SKM-1 (cell line): ENCODE measurements at regions not wholly inside any gene's neighbourhood (a gene's known extent, or its start where the extent isn't known, plus 50 kb on each side); places are given as distances from the start of the nearest gene placed in this dataset.
"Not testable (repeated sequence)": the region's sequence is repeated elsewhere in the genome, so short reads cannot be mapped to it uniquely, and the experiment has no call there.

ENCODE experiments used
- DNase-seq: peaks from one replicate; lab custom pipeline; 2025; ENCODE audit not compliant: unreplicated experiment; lab: John Stamatoyannopoulos, UW

DNA sequence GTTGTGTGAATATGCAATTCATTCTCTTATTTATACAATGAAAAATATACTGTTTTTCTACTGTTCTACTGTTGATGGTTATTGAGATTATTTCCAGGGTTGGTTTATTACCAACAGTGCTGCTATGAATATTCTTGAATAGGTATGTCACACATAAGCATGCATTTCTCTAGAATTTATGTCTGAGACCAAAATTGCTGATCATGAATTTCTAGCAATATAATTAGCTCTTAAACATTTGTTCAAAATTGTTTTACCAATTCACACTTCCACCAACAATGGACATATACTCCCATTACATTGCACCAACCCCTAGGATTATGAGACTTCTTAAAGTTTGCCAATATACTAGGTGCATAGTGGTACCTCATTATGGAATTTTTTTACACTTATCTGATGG, 164.1 kb upstream of the KCNQ5 start:
- no peak for DNase-seq

GRCh38 chr6:72458521-72458920, 163.3 kb upstream of the KCNQ5 start:
- DNase-seq: no peak

DNA sequence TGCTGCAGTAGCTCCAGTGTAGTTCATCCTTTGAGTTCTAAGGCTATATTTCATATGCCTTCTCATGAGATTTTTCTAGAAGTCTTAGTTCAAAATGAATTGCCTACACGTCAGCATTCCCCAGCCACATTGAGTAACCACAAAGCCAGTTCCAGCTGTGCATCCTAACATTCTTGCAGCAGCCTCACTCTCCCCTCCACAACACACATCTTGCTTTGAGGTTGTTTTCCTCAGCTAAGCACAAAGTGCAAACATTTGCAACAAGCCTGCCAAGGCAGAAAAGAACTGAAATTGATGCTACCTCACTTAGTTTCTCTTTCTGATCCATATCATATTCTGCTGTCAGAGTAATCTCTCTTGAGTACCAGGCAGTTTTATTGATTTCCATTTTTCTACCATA, 160.7 kb upstream of the KCNQ5 start:
- no peak for DNase-seq

DNA sequence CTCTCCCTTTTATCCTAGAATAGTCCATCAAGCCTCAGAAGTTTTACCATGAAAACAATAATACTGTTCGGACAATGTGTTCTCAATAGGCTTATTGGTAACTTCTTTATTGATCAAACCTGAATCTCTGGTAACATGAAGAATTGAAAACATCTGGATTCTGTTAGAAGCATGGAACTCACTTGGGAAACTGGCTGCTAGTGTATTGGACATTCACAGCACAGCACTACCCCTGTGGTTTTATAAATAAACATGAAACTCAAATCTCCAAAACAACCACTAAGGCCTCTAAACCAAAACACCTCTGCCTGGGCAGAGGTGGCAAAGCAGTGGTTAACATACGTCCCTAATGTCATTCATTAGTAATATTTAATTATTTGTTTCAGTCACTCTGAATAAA, 157.6 kb upstream of the KCNQ5 start:
- no peak for DNase-seq

DNA sequence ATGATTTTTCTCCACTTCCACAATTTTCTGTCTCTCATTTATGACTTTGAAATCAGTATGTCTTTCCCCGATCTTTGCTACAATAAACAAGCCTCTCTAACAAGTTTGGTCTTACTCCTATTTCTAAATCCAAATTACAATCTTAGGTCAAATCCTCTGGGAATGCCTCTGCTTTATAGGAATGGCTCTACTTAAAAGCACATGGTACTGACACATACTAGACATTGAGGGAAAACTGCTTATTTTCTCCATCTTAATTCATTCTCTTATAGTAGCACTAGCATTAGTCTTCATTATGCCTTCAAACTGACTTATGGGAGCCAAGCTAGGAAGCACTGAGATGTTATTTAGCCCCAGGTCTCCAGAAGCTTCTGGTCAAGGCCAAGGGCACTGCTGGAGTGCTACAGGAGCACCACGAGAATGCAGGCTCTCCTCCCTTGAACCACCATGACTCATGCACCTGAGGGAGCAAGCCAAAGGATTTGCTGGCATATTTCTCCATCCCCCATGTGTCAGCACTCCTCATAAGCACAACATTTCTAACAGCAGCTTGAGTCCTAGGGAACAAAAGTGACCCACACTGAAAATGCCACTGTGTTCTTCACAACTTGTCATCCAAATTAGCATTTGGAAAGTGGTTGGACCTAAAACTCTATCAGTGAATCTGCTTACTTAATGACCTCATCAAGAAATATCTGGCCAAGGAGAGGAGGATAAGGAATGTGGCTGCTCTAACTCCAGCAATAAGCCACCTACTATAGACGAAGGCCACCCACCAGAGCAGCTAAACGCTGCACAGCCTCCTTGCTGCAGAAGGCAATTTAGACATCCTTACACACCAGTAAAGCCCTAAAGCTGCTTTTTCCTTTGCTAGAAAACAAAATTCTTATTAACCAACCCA, 156.8 kb upstream of the KCNQ5 start:
- DNase-seq: no peak

- no peak for DNase-seq
These were observed 155.4 kb upstream of the KCNQ5 start for GRCh38 chr6:72466471-72466870.

DNA sequence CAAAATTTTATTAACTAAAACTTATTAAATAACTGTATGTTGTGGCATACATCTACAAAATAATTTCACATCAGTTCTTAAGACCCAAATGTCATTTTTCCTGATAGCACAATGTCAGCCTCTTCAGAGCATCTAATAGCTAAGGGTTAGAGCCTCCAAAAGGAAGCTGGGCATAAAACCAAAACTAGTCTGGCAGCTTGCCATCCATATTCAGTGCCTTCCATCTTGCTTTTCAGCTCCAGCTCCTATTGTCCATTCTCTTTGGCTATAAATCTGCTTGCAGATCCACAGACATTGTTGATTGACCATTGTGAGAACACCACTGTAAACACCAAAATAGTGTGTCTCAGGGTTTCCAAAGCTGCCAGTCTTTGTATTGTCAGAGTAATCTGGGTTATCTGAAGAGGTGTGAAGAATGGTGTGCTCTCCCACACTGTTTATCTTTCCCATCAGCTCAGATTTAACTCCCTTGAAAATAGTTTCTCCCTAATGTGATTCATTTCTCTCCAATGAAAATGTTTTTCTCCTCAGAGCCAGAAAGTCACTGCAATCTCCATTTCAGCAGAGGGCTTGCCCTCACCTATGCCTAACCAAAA, 154.8 kb upstream of the KCNQ5 start:
- no peak for DNase-seq

DNA sequence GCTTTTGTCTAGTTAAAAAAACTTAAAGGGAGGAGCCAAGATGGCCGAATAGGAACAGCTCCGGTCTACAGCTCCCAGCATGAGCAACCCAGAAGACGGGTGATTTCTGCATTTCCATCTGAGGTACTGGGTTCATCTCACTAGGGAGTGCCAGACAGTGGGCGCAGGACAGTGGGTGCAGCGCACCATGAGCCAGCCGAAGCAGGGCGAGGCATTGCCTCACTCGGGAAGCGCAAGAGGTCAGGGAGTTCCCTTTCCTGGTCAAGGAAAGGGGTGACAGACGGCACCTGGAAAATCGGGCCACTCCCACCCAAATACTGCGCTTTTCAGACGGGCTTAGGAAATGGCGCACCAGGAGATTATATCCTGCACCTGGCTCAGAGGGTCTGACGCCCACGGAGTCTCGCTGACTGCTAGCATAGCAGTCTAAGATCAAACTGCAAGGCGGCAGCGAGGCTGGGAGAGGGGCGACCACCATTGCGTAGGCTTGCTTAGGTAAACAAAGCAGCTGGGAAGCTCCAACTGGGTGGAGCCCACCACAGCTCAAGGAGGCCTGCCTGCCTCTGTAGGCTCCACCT, 152.4 kb upstream of the KCNQ5 start:
- not testable (repeated sequence) for DNase-seq

- DNase-seq: no peak
These were observed 145.8 kb upstream of the KCNQ5 start for GRCh38 chr6:72476051-72476450.

DNA sequence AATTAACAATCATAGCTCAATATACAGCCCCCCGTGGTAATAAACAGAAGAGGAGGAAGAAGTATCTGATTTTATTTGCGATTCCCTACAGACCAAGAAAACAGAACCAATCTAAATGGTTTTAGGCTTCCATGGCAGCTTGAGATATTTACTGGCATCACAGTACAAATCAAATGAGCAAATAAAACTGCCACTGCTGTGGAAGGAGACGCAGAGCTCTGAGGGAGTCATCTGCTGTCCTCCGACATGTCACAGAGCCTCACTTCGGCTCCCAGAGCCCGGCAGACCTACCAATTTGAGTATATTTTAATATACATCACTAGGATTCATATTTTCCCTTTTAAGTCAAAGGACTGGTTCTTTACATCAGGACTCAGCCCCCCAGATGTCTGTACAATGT, 145.2 kb upstream of the KCNQ5 start:
- DNase-seq: no peak

DNA sequence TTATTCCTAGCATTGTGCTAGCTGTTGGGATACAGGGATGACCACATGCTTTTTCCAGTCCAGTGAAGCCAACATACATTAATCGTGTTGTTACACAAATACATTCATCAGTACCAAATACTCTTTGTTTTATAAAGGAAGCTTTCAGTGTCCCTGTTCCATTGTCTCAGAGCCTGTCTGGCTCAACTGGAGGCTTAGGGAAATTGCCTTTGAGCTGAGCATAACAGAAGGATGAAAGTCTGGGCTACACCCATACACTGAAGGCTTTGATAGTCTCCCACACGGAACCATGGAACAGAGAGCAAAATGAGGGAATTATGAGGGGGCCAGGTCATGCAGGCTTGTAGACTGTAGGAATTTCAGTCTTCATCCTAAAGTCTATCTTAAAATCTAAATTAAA, 126.4 kb upstream of the KCNQ5 start:
- DNase-seq: no peak

- no peak for DNase-seq
These were observed 124.7 kb upstream of the KCNQ5 start for GRCh38 chr6:72497186-72497585.

GRCh38 chr6:72500669-72501068, 121.2 kb upstream of the KCNQ5 start:
- DNase-seq: no peak

GRCh38 chr6:72504406-72504805, 117.5 kb upstream of the KCNQ5 start:
- DNase-seq: no peak

DNA sequence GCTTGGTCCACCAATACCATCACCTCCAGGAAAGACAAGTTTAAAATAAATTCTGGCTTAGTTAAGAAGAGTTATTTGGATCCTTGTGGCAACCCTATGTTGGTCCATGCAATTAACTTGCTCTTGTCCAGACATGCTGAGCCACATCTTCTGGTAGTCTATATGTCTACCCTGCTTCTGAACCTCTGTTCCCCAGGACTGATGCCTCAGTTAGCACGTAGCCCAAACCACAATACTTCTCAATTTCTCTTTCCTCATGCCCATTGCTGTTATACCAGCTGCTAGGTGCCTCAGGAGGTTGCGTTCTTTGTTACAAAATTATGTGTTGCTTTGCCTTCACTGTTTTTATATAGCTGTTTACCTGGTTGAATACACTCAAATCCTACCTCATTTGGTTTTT, 116.4 kb upstream of the KCNQ5 start:
- no peak for DNase-seq

DNA sequence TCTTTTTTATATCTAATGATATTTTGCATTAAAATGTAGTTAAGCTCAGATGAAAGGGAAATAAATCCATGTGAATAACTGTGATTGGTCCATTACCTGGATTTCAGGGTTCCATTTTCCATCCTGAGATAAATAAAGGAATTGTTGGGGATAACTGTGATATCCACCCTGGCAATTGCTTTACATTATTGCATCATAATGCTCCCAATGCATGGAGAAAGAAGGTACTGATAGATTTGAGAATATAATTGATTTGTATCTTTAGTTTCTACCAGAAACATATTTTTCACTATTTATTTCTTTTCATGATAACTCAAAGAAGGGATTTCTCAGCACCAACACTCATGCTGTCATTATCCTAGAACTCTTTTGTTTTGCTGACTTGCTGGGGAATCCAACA, 102.0 kb upstream of the KCNQ5 start:
- no peak for DNase-seq

GRCh38 chr6:72521684-72522083, 100.2 kb upstream of the KCNQ5 start:
- DNase-seq: no peak

GRCh38 chr6:72522735-72523141, 99.1 kb upstream of the KCNQ5 start:
- no peak for DNase-seq

DNA sequence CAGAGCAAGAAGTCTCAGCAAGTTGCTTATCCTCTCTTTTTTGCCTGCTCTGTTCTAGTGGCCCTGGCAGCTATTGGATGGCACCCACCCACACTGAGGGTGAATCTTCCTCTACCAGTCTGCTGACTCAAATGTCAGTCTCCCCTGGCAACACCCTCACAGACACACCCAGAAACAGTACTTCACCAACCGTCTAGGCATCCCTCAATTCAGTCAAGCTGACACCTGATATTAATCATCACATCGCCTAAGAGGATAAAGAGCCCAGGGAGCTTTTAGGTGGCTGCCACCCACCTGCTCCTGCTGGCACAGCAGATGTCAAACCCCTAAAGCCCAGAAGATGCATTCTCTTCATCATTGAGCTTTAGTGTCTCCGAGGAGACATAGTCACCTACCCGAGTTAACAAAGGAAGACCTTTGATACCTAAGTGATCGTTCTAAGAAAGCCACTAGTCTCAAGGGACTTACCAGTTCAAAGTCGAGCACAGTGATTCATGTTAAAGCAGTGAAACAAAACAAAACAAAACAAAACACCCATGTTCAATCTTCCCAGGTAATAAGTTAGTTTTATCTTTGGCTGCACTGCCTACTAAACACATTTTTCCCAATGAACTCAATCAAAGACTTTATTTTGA, 97.7 kb upstream of the KCNQ5 start:
- no peak for DNase-seq

DNA sequence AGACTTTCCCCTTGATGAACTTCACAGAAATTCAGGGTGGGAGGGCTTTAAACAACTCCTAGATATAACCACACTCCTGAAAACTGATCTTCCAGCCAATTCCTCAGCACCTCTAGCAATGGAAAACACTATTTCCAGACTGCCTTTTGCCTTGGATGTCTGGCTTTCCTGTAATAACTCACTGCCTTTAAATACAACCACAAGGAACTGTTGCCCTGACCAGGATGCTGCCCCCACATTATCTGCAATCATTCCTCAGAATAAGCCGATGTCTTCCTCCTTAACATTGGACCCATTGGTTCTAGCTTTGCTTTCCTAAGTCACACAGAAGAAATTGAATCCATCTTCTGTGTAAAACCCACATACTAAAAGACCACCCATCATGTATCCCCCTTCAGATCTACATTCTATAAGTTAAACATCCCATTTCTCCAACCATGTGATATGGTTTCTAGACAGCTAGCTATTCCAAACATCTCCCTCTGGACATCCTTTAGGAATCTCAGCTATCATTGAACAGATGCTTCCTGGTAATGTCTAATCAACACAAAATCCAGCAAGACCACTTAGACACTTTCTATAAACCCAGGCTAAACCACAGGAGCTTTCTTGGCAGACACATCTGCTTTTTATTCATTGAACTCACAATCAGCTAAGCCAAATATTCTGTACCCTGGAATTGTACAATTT, 95.9 kb upstream of the KCNQ5 start:
- DNase-seq: no peak

GRCh38 chr6:72530152-72530551, 91.7 kb upstream of the KCNQ5 start:
- DNase-seq: no peak
